Muscle of back (tissue), 3 donors: ENCODE measurements at regions not wholly inside any gene's neighbourhood (a gene's known extent, or its start where the extent isn't known, plus 50 kb on each side); places are given as distances from the start of the nearest gene placed in this dataset.
A peak's percentile ranks its signal among the peaks of the same experiment; 100 is the strongest.

Experiments used
- DNase-seq, 3 donors: peaks; one replicate each; pipeline versions ENCODE4 v3.0.0 to v3.0.0-alpha.2; 2013

DNA sequence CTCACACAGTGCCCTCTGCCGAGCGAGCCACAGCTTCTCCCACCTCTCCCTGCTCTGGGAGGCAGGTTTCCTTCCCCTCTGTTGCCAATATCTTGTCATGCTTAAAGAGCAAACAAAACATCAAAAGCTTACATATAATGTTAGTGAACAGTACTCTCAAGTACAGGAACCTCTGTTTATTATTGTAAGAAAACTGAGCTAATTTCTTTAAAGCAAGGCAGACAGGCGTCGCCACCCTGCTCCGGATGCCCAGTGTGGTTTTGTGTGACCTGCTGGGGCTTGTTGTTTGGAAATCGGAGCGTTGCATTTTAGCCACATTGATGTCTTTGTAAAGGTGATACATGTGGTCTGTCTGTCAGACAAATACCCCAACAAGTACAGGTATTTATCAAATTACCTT, 401.4 kb upstream of the IRX1 start:
- DNase-seq, result no peak

DNA sequence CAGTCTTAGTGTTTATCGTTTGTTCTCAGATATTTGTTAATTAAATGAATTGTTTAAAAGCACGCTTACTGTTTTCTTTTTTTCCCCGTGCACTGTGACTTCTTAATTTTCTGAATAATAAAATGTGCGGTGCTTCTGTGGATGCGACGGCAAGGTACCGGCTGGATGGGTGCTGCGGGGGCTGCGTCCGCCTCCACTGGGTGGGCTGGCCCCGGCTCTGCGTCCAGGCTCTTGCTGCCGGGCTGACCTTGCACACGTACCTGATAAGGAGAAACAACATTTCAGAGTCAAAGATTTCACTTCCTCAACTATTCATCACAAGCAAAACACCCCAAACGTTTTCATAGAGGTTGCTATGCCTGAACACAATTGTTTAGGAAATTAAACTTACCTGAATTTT, 404.0 kb upstream of the IRX1 start:
- no peak for DNase-seq

DNA sequence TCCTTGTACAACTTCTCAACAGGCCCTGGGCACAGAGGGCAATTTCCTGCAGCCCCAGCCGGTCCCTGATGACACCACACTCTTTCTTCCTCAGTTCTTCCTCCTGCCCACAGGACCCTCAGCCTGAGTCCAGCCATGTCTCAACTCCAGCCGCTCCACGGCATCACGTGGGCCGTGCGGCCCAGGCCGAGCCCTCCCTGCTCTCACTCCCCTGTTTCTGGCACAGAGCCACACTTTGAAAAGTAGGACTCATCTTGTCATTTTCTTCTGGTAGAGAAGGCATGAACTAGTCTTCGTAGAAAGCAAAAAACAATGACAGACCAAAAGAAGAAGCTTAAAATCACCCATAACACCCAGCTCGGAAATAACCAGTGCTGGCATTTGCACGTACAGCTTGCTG, 404.7 kb upstream of the IRX1 start:
- no peak for DNase-seq

DNA sequence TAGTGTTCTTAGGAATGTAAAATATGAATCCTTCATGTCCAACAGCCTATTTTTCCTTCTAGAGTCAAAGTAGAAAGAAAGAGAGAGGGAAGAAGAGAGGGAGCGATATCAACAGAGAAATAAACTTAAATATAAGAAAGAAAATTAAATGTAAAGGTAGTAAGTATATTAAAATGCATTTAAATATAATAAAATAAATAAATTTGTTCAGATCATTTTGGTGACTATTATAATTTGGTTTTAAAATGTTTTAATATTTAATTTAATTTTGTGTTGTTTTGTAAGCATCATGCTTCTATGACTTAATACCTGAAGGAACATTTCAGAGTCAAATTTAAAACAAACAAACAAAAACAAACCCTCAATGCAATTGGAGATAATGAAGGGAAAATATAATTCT, 405.2 kb upstream of the IRX1 start:
- no peak for DNase-seq

DNA sequence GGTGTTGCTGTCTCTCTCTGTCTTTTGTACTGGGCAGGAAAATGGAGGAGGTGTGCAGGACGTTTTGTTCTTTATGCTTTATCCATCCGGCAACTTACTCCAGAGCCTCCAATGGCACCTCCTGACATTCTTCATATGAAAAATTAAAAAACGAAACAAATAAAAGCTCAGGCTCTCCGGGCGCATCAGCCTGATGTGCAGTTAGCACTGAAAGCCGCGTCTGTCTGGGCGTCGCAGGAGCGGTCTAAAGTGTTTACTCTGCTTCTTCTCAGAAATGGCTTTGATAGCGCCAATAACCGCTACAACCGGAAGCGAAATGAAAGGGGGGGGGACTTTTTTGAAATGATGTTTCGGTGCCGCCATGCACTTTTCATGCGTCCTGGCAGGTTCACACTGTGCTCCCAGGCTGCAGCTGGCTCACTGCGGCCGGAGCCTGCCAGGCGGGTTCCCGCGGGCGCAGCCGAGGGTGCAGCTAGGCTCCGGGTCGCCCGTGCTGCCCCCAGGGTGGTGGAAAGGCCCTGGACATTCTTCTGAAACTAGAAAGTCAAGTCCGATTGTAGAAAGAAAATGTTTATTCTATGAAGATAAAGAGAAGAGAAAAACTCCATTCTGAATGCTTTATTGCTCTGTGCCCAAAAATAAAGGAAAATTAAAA, 407.7 kb upstream of the IRX1 start:
- DNase-seq, result no peak

DNA sequence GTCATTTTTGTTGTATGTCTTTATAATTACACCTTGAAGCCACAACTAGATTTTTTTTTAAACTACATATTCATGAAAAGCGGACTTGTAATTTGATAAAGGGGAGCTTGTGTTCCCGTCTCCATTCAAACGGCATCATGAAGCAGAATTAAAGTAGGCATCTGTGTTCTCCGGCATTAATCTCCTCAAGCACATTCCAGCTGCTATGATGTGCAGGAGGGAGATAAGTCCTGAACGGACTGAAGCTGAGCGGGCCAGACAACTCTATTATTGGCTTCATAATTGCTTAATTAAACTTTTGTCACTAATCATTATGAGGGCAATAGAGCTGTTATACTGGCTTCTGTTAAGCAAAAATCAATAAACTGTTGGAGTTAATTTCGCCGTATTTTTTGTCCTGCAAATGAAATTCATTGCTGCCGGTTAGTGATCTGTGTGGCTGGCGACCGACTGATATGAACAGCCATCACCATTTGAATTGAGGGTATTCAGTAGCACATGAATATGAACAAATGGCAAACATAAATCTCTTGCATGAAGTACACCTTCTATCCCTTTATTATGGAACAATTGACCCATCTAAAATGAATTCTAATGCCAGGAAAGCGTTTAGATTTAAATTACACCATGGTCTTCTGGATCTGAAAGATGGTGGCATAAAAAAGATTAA, 408.8 kb upstream of the IRX1 start:
- DNase-seq, result no peak

DNA sequence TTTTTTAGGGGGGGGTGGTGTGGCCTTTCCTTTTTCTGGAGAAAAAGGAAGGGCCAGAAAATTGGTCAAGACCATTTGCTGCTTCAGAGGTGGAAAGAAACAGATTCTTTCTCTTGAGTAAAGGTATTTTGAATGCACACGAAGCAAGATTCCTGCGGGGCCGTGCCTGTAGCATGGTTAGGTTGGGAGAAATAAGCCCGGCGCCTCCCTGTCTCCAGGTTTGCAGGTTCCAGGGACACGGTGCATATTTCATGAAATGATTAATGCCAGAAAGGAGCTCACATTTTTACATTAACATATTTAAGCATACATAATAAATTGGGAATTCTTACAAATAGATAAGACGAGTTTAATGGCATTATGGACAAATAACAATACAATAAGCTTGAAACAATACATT, 409.5 kb upstream of the IRX1 start:
- DNase-seq, result no peak

DNA sequence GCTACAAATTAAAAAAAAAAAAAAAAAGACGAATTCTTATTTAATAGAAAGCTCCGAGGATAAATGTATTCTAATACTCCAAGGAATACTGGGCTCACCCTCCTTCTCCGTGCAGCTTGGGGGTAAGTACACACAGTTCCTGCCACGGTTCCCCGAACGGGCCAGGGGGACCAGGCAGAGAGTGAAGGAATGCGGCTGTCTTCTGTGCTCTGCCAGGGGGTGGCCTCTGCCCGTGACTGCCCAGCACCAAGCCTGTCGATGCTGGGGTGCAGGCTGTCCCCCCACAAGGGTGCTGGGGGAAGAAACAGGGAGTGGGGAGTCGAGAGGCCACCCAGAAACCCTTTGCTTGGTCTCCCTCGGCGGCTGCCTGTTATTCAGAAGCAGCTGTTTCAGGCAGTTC, 410.1 kb upstream of the IRX1 start:
- no peak for DNase-seq

DNA sequence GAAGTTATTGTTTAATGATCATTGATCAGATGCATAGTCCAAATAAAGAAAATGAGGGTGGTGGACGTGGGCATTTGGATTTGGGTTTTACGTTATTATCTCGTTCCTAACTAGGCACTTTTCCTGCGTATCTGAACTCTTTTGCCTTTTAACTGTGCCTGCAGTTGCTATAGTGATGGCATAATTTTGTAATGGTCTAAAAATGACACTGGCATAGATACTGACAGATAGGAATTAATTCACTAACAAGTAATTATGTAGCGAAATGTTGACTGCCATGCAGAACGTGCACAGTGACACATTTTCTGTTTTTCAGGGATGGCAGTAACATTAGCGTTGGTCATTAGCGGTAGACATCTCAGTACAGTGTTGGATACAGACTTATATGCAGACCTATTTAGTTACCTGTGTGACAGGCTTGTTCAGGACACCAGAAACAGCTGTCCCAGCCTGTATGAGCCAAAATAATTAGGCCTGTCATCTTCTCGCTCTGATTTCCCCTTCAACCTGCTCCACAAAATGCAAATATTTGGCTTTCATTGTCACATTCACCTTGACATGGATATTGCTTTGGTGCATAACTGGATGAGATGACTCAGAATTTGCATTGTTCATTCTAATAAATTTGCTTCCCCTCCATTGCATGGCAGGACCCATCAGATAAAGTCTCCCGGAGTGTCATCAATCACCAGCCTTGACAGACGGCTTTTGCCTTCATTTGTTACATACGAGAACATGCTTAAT, 413.3 kb upstream of the IRX1 start:
- DNase-seq, result no peak

DNA sequence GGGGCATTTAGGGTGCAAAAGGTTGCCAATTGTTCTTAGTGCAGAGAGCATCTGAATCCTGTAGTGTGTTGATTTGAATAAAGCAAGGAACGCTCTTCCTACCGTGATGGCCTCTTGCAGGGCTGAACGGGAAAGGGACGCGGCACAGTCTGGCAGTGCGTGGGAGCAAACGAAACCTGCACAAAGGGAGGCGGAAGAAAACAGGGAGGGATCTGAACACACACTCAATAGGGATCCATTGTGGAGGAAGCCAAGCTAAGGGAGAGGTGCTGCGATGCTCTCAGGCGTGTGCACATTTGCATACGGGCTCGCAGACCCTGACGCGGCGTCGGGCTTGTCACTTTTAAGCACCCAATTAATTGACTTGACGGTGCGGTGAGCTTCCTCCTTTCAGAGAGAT, 414.0 kb upstream of the IRX1 start:
- DNase-seq, result no peak

DNA sequence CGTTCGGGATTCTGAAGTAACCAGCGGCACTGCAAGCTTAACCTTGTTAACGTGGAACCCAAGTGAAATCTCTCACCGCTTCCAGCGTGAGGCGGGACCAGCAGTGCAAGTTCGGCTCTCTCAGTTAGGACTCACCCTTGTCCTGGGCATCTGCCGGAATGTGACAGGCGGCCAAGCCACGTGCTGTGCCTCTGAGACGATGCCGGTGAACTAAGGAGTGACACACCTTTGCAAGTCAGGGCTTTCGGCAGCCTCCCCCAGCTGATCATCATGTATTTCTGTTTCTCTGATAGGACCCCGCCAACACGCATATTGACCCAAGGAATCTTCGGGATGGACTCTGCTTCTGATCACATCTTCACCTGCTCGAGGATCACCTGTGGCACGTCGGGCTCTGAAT, 415.0 kb upstream of the IRX1 start:
- DNase-seq, result no peak

DNA sequence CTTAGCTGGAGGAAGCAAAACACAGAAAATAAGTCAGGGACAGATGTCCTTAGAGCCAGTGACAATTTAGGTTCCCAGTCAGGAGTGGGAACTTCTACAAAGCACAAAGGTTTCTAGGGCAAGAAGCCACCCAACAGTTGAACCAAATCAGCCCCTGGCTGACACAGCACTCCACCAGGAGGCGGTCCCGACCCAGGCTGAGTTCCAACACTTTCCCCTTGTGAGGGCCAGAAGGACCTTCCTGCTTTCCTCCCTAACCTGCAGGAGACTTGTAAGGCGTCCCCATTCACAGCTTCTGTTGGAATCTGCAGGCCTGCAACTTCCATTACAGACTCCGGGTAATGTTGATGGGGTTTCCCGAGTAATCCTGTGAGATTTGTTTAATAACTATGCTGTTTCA, 416.4 kb upstream of the IRX1 start:
- no peak for DNase-seq

DNA sequence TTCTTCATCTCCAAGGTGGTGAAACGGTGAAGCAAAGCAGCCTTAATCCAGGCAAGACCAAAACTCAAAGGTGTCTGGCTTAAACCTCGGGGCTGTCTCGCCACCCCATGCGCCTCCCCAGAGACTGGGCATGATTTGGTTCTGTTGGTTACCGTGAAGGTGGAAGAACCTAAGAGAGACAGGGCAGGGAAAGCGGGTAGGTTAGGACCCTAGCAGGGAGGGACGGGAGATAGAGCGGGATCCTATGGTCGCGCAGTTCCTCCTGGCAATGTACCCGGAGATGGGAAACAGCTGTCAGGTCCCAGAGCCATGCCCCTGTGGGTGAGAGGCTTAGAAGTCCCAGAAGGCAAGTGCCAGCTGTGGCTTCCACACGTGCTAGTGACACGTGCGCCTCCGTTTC, 418.3 kb upstream of the IRX1 start:
- DNase-seq, result no peak

DNA sequence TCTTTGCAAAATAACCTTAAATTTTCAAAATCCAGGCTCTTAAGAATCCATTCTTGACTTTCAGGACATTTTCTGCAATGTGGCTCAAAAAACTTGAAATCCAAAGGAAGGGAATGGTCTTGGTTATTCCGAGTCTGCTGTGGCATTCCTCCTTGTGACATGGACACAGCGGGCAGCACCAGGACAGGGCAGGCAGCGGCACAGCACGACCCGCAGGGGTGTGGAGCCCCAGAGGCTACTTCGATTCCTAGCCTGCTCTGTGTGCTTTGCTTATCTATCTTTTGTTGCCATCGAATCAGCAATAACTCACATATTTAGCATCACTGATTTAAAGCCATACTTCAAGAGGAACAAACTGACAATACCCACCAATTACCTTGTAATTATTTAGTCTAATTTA, 420.2 kb upstream of the IRX1 start:
- DNase-seq, result no peak

DNA sequence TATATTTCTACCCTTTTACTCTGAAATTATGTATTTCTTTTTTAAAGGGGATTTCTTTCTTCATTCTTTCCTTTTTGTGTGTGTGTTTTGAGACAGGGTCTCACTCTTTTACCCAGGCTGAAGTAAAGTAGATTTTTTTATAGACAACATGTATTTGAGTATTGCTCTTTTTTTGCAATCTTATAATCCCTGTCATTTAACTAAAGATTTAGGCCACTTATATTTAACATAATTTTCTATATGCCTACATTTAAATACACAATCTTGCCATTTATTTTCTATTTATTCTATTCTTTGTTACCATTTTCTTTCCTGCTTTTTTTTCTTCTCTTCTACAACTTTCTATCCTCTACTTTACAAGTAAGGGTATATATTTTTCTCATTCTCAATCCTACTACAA, 416.0 kb upstream of the IRX2 start:
- no peak for DNase-seq

DNA sequence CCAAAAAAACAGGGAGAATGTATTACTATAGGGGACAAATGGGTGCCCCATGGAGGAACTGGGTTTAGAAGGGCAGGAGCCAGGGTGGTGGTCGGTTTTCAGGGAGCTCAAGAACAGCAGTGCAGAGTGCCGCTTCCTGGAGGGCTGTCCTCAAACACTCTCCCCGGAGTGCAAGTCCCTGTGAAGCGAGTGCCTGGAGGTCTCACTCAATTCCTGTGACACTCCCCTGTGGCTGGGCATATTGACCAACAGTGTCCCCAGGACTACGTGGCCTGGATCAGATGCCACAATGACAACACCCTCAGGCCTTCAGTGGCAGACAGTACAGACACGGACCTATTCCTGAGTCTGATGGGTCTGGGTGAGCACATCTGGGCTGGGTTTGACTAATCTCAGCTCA, 412.1 kb upstream of the IRX2 start:
- no peak for DNase-seq

DNA sequence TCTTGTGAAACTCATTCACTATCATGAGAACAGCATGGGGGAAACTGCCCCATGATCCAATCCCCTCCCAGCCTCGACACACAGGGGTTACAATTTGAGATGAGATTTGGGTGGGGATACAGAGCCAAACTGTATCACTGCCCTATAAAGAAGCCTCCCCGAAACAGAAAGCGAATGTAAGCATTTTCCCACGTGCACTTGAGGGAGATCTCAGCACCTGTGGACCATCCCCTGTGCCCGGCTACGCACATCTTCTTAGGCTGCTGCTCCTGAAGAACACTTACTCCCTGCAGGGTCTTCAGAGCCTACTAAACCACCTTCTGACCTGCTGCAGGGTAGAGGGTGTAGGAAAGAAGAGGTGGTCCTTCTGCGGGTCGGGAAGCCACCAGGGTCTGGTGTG, 410.2 kb upstream of the IRX2 start:
- DNase-seq, result no peak

DNA sequence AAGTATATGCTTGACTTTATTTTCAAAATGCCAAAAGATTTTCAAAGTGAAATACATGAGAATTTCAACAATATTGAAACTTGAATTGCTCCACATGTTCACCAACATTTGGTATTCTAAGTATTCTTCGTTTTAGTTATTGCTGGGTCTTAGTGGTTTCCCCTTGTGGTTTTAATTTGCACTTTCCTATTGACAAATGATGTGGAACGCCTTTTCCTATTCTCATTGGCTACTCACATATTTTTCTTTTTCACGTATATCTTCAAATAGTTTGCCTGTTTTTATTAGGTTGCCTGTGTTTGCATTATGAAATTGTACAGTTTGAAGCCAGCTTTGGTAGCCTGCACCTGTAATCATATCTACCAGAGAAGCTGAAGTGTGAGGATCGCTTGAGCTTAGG, 405.7 kb upstream of the IRX2 start:
- DNase-seq, result no peak

DNA sequence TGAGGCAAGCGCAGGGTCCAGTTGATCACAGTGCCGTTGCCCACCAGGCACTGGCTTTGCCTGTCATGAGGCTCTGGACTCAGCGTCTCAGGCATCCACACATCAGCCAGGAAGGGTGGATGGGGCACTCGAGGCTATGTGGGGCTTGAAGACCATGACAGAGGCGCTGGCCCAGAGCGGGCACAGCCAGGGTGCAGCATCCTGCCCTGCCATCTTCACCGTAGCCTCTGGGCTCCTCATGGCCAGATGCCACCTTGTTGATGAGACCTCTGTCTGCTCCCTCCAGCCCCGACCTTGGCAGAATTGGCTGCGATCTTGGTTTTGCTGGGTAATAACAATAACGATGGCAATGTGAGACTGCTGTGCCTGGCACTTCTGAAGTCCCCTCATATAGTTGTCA, 404.2 kb upstream of the IRX2 start:
- DNase-seq, result no peak

DNA sequence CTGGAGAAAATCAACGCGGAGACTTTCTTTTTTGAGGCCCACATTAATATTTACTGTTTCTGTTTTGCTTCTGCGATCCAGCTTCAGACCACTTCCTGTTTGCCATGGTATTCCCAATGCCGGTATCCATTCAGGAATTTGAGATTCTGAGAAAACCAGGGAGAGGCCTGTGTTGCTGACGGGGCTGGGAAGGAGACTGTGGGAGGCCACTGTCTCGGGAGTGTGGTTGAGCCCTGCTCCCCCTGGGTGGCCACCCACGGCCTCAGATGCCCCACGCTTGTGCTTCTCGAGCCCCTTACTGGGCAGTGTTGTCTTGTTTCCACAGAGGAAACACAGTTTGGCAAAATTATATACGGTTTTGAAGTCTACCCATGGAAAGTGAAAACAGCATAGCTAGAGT, 403.6 kb upstream of the IRX2 start:
- DNase-seq, result peak in 1 of 3 donors; percentile 5

DNA sequence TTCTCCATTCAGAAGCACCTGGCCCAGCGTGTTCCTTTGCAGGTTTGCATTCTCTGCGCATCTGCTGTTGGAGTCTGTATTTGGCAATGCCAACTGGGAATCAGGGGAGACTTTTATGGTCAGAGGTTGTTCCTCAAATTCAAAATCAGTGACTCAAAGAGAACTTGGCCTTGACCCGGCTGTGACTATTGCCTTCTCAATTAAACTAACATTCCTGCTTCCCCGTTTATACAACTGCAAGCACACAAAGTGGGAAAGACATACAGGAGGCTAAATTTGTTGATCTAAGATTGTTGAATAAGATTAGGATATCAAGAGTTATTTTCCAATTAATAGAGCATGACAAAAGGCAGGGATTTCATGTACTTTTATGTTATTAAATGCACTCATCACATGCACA, 402.4 kb upstream of the IRX2 start:
- no peak for DNase-seq

DNA sequence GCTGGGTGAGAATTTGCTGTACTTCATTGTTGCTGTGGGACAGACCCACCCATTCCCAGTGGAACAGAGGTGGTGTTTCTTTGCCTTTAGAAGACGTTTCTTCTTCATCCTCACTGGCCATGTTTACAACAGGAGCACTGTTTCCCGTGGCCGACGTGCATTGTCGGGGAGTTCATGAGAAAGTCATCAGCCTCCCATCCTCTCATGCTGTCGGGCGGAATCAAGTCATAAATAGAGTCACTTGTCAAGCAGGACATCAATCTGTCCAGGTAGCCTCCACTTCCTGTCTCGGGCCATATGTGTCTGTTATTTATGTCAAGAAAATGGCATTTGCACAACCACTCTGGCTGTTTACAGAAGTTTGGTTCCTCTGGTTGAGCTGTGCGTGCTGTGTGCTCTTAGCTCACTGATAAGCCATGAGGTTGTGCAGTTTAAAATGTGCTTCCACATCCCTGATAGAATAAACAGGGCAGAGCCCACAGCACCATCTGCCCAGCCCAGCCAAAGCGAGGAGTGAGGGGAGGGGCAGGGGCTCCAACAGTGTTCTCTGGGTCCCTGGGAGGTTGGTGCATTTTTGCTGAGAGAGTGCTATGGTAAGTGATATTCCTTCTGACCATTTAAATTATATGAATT, 401.9 kb upstream of the IRX2 start:
- no peak for DNase-seq

DNA sequence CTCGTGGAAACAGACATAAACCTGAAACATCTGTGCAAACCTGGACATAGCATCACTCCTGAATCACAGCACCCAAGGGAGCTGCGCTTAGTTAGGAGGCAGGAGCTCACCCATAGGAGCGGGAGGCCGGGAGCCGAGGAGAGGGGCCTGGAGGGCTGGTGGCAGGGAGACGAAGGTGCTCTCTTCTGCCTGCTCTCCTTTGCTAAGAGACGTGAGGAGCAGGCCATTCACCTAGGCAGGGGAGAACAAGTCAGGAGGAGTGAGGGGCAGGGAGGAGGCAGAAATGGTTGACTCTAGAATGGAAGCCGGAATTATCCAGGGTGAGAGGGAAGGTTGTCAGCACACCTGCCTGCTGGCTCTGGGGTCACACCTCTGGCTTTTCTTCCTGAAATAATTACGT, 398.4 kb upstream of the IRX2 start:
- DNase-seq, result no peak
